ENCODE measurements at regions not wholly inside any gene's neighbourhood (a gene's known extent, or its start where the extent isn't known, plus 50 kb on each side); places are given as distances from the start of the nearest gene placed in this dataset.

- TF ChIP-seq, protein P1, sequence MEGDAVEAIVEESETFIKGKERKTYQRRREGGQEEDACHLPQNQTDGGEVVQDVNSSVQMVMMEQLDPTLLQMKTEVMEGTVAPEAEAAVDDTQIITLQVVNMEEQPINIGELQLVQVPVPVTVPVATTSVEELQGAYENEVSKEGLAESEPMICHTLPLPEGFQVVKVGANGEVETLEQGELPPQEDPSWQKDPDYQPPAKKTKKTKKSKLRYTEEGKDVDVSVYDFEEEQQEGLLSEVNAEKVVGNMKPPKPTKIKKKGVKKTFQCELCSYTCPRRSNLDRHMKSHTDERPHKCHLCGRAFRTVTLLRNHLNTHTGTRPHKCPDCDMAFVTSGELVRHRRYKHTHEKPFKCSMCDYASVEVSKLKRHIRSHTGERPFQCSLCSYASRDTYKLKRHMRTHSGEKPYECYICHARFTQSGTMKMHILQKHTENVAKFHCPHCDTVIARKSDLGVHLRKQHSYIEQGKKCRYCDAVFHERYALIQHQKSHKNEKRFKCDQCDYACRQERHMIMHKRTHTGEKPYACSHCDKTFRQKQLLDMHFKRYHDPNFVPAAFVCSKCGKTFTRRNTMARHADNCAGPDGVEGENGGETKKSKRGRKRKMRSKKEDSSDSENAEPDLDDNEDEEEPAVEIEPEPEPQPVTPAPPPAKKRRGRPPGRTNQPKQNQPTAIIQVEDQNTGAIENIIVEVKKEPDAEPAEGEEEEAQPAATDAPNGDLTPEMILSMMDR (IDR thresholded peaks at IDR 0.05; ENCODE audit: poor library complexity): no peak
- TF ChIP-seq EZH2 (IDR thresholded peaks at IDR 0.05; ENCODE audit: borderline replicate concordance) (no peak), EZH2phosphoT487 (IDR thresholded peaks at IDR 0.05; ENCODE audit: low read depth, severe bottlenecking, unreplicated experiment) (no peak)
Observed at GRCh38 chr7:117992635-117993376, 119.6 kb upstream of the CTTNBP2 start.
